Ovary (tissue), 7 donors: ENCODE measurements at regions not wholly inside any gene's neighbourhood (a gene's known extent, or its start where the extent isn't known, plus 50 kb on each side); places are given as distances from the start of the nearest gene placed in this dataset.

Experiments
- DNase-seq, 5 donors: peaks; one replicate each; pipeline ENCODE4 v3.0.0-alpha.2; 2019 to 2020
- H3K27ac ChIP-seq, 2 donors: fragments of 200-600 bp; one replicate each; pipeline versions ENCODE4 v1.5.1 to v1.8.0; 2019 to 2022
- H3K27me3 ChIP-seq: fragments of 200-600 bp; one replicate; pipeline ENCODE4 v1.8.0; 2022
- H3K36me3 ChIP-seq: fragments of 200-600 bp; sonication (generic); one replicate; pipeline ENCODE4 v1.5.1; 2019
- H3K4me1 ChIP-seq: one replicate; pipeline ENCODE4 v1.8.1; 2013; ENCODE audit warnings: mild to moderate bottlenecking, moderate library complexity; ENCODE audit not compliant: insufficient read depth
- H3K4me3 ChIP-seq: fragments of 200-600 bp; sonication (generic); one replicate; pipeline ENCODE4 v1.5.1; 2017
- H3K9me3 ChIP-seq, 2 donors: fragments of 200-600 bp in 1 of 2; sonication (generic) in 1 of 2; one replicate each; pipeline versions ENCODE4 v1.5.1 to v1.8.1; 2013 to 2019; ENCODE audit warnings: mild to moderate bottlenecking in 1 of 2, moderate library complexity in 1 of 2
- EP300 ChIP-seq: sonication (generic); formaldehyde crosslinking; IDR thresholded peaks from one replicate; pipeline ENCODE4 v1.6.1; 2017; ENCODE audit warnings: antibody characterized with exemption
- POLR2A ChIP-seq: fragments of 450-650 bp; IDR thresholded peaks from one replicate; pipeline ENCODE4 v1.6.1; 2017; ENCODE audit warnings: antibody characterized with exemption, mild to moderate bottlenecking, moderate library complexity
- WGBS, 3 donors: extraction: QIAGEN DNeasy Blood & Tissue Kit in 1 of 3; methylation state at CpG; one replicate each; pipeline versions ENCODE4 v1.1.5 to v1.1.7; 2013 to 2017; 5-methylcytosine and 5-hydroxymethylcytosine counted together
- intact Hi-C, 4 donors: fragments of 100-400 bp; cut with DNase I; formaldehyde crosslinking; loops; one replicate each; pipeline versions ENCODE4 v1.11.0 to v1.15.1; 2022 to 2023
- TF ChIP-seq, protein P1 (sequence below), 3 donors: fragments of 450-650 bp in 2 of 3; fragments of 200-600 bp in 1 of 3; IDR thresholded peaks; one replicate each; pipeline versions ENCODE4 v1.5.1 to v1.8.0; 2016 to 2022; ENCODE audit warnings: antibody characterized with exemption in 3 of 3, mild to moderate bottlenecking in 1 of 3
- donor health status: DM: no; HTN: no; CAD: no; lungs with moderate emphysema.
- donor health status: DM: no; HTN: no; CAD: no.
- donor health status: Bipolar disorder and iron deficiency.
- donor health status: DM: no; HTN: no; CAD: no.
- donor health status: DM: yes; HTN: yes; CAD: no.

DNA sequence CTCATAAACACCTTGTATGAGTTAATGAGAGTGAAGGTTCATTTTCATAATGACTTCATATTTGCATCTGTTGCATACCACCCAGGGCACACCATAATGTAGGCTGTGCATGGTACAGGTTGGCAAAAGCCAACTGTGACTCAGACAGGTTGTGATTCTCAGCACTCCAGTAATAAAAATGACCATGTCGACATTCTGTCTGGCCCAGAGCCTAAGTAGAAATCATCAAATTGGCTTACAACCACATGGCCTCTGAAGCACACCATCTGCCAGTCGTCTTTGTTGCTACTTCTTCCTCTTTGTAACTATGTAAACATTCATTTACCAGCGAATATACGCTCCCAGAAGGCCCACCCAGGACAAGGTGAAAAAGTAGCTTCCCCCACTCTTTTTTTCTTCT is 459.5 kb downstream of the GASK1B start:
- Histone ChIP-seq H3K9me3 (no peaks in the 10 kb centered on the region), H3K4me3 (no peak overlapping the region), H3K36me3 (no peaks in the 10 kb centered on the region), H3K4me1 (no peaks in the 10 kb centered on the region), H3K27ac (no peak overlapping the region), H3K27me3 (no peaks in the 10 kb centered on the region)
- WGBS, 3 donors = 11 to 25% (median 16%) methylated on average over 4 of the region's 4 CpGs
- intact Hi-C loops = no loop called here
- no peak for TF ChIP-seq POLR2A
- no peak for TF ChIP-seq EP300
- TF ChIP-seq, protein P1, sequence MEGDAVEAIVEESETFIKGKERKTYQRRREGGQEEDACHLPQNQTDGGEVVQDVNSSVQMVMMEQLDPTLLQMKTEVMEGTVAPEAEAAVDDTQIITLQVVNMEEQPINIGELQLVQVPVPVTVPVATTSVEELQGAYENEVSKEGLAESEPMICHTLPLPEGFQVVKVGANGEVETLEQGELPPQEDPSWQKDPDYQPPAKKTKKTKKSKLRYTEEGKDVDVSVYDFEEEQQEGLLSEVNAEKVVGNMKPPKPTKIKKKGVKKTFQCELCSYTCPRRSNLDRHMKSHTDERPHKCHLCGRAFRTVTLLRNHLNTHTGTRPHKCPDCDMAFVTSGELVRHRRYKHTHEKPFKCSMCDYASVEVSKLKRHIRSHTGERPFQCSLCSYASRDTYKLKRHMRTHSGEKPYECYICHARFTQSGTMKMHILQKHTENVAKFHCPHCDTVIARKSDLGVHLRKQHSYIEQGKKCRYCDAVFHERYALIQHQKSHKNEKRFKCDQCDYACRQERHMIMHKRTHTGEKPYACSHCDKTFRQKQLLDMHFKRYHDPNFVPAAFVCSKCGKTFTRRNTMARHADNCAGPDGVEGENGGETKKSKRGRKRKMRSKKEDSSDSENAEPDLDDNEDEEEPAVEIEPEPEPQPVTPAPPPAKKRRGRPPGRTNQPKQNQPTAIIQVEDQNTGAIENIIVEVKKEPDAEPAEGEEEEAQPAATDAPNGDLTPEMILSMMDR (IDR thresholded peaks at IDR 0.05) = no peak
- DNase-seq = no peak

DNA sequence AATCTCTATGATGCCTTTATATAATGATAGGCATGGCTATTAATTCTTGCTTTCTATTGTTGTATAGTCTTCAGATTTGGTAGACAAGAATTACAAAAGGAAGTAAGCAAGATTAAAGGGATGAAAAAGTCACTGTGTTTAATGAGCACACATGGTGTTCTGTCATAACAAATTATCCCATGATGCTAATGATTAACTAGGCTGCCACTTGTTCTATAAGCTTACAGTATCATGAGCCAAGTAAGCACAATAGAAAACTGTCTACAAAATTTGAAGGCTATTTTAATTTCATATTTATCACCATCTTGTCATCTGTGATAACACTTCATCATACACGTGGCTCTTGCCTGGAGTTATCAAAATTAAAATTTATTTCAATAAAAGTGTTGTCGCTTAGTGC is 466.7 kb downstream of the GASK1B start:
- Histone ChIP-seq H3K36me3 (no peaks in the 10 kb centered on the region), H3K9me3 (no peaks in the 10 kb centered on the region), H3K4me3 (no peak overlapping the region), H3K27me3 (no peaks in the 10 kb centered on the region), H3K27ac (no peak overlapping the region), H3K4me1 (no peaks in the 10 kb centered on the region)
- intact Hi-C loops = loop anchor here in 1 of 4 donors (10.0 kb wide), 1 partner anchor 1459 kb away; no protein-coding TSS in a partner anchor
- WGBS, 3 donors = 63 to 75% (median 72%) methylated on average over 2 of the region's 2 CpGs
- TF ChIP-seq, protein P1 (IDR thresholded peaks at IDR 0.05) = no peak
- TF ChIP-seq POLR2A (no peak), EP300 (no peak)
- DNase-seq = no peak

DNA sequence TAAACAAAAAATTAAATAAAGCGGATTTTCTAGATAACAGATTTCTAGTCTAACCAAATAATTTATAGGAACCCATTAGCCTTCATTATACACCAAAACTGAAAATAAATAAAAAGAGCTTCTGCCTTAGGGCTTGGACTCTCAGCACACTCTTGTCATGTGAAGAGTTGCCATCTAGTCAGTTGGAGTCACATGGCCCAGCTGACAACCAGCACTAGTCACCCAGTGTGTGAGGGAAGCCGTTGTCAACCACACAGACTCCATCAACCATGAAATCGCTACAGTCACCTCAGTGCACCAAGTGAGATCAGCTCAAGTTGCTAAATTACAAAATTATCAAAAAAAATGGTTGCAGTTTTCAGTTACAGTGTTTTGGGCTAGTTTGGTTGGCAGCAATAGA is 470.0 kb downstream of the GASK1B start:
- intact Hi-C loops = loop anchor here in 1 of 4 donors (10.0 kb wide), 1 partner anchor 1462 kb away; no protein-coding TSS in a partner anchor
- DNase-seq = no peak
- Histone ChIP-seq H3K4me1 (no peaks in the 10 kb centered on the region), H3K4me3 (no peak overlapping the region), H3K9me3 (no peaks in the 10 kb centered on the region), H3K36me3 (no peaks in the 10 kb centered on the region), H3K27me3 (no peaks in the 10 kb centered on the region), H3K27ac (no peak overlapping the region)
- 92 to 96% (median 95%) methylated on average over 3 of the region's 3 CpGs for WGBS, 3 donors
- TF ChIP-seq POLR2A (no peak), EP300 (no peak)
- TF ChIP-seq, protein P1 (IDR thresholded peaks at IDR 0.05) = no peak

DNA sequence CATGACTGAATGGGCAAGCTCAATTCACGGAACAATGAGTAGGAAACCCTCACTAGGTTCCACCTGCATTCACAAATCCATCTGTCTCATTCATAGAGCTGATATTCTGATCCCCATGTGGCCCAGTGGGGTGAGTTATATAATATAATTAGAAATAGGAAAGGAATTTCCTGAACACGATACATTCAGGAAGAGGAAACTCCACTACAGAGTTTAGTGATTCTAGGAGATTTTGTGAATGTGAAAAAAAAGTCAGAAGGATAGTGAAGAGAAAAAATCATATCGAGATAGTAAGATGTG is 471.2 kb downstream of the GASK1B start:
- H3K36me3 ChIP-seq = no peaks in the 10 kb centered on the region
- 38 to 43% (median 38%) methylated on average over 3 of the region's 3 CpGs for WGBS, 3 donors
- no peak overlapping the region for H3K4me3 ChIP-seq
- no peaks in the 10 kb centered on the region for H3K9me3 ChIP-seq
- H3K4me1 ChIP-seq = no peaks in the 10 kb centered on the region
- DNase-seq = no peak
- H3K27ac ChIP-seq = no peak overlapping the region
- intact Hi-C loops = loop anchor here in 1 of 4 donors (10.0 kb wide), 1 partner anchor 1463 kb away; no protein-coding TSS in a partner anchor
- no peaks in the 10 kb centered on the region for H3K27me3 ChIP-seq
- TF ChIP-seq POLR2A (no peak), EP300 (no peak)
- TF ChIP-seq, protein P1 (IDR thresholded peaks at IDR 0.05) = no peak
